ENCODE measurements at regions not wholly inside any gene's neighbourhood (a gene's known extent, or its start where the extent isn't known, plus 50 kb on each side); places are given as distances from the start of the nearest gene placed in this dataset.
A peak's percentile ranks its signal among the peaks of the same experiment; 100 is the strongest.

- 33% methylated on average over 7 of the region's 7 CpGs for WGBS
- Histone ChIP-seq H3K4me3 (no peak overlapping the region), H3K27ac (no peak overlapping the region), H3K9me3 (no peaks in the 10 kb centered on the region), H3K36me3 (no peaks in the 10 kb centered on the region), H3K4me1 (no peaks in the 10 kb centered on the region), H3K27me3 (peaks cover 29% of the 10 kb centered on the region)
- peak in 1 of 2 donors; percentile 43 for DNase-seq (ENCODE audit: low spot score in 2 of 2)
- TF ChIP-seq POLR2AphosphoS5 (IDR thresholded peaks at IDR 0.05): no peak
- no peak for TF ChIP-seq EP300 (IDR thresholded peaks at IDR 0.05)
- TF ChIP-seq CTCF (IDR thresholded peaks at IDR 0.05): no peak
- TF ChIP-seq POLR2A (IDR thresholded peaks at IDR 0.05): no peak
These were observed 145.9 kb upstream of the LHX1 start for GRCh38 chr17:36791150-36791941.

GRCh38 chr17:36791942-36792475, 145.3 kb upstream of the LHX1 start:
- WGBS: 30% methylated on average over 13 of the region's 13 CpGs
- Histone ChIP-seq H3K27me3 (peaks cover 29% of the 10 kb centered on the region), H3K27ac (no peak overlapping the region), H3K4me1 (no peaks in the 10 kb centered on the region), H3K4me3 (no peak overlapping the region), H3K36me3 (no peaks in the 10 kb centered on the region), H3K9me3 (no peaks in the 10 kb centered on the region)
- no peak for TF ChIP-seq EP300 (IDR thresholded peaks at IDR 0.05)
- TF ChIP-seq POLR2A (IDR thresholded peaks at IDR 0.05): no peak
- no peak for TF ChIP-seq CTCF (IDR thresholded peaks at IDR 0.05)
- no peak for TF ChIP-seq POLR2AphosphoS5 (IDR thresholded peaks at IDR 0.05)
- DNase-seq (ENCODE audit: low spot score in 2 of 2): peak in 1 of 2 donors; percentile 20

- Histone ChIP-seq H3K4me1 (no peaks in the 10 kb centered on the region), H3K4me3 (no peak overlapping the region), H3K36me3 (no peaks in the 10 kb centered on the region), H3K27me3 (peaks cover 29% of the 10 kb centered on the region), H3K9me3 (no peaks in the 10 kb centered on the region), H3K27ac (no peak overlapping the region)
- no peak for DNase-seq (ENCODE audit: low spot score in 2 of 2)
- 76% methylated on average over 5 of the region's 5 CpGs for WGBS
- TF ChIP-seq POLR2AphosphoS5 (IDR thresholded peaks at IDR 0.05): no peak
- TF ChIP-seq CTCF (IDR thresholded peaks at IDR 0.05): no peak
- no peak for TF ChIP-seq EP300 (IDR thresholded peaks at IDR 0.05)
- TF ChIP-seq POLR2A (IDR thresholded peaks at IDR 0.05): no peak
These were observed 144.4 kb upstream of the LHX1 start for GRCh38 chr17:36792849-36793248.

GRCh38 chr17:36793976-36794375, 143.3 kb upstream of the LHX1 start:
- no peak overlapping the region for H3K27ac ChIP-seq
- peaks cover 29% of the 10 kb centered on the region for H3K27me3 ChIP-seq
- H3K9me3 ChIP-seq: no peaks in the 10 kb centered on the region
- no peaks in the 10 kb centered on the region for H3K4me1 ChIP-seq
- H3K36me3 ChIP-seq: no peaks in the 10 kb centered on the region
- TF ChIP-seq POLR2AphosphoS5 (IDR thresholded peaks at IDR 0.05) (no peak), EP300 (IDR thresholded peaks at IDR 0.05) (no peak), POLR2A (IDR thresholded peaks at IDR 0.05) (no peak), CTCF (IDR thresholded peaks at IDR 0.05) (no peak)
- no peak overlapping the region for H3K4me3 ChIP-seq
- no peak for DNase-seq (ENCODE audit: low spot score in 2 of 2)
- WGBS: 84% methylated on average over 2 of the region's 2 CpGs

- Histone ChIP-seq H3K36me3 (no peaks in the 10 kb centered on the region), H3K27ac (no peak overlapping the region), H3K27me3 (peaks cover 88% of the 10 kb centered on the region), H3K4me1 (peaks cover 8% of the 10 kb centered on the region), H3K9me3 (no peaks in the 10 kb centered on the region), H3K4me3 (no peak overlapping the region)
- DNase-seq (ENCODE audit: low spot score in 2 of 2): no peak
- no peak for TF ChIP-seq CTCF (IDR thresholded peaks at IDR 0.05)
- WGBS: 19% methylated on average over 21 of the region's 35 CpGs
These were observed 129.6 kb upstream of the LHX1 start for GRCh38 chr17:36807496-36808179.

Measured in suprapubic skin (tissue), 4 donors.